GM12878 (cell line): ENCODE measurements at regions not wholly inside any gene's neighbourhood (a gene's known extent, or its start where the extent isn't known, plus 50 kb on each side); places are given as distances from the start of the nearest gene placed in this dataset.

ENCODE experiments used
- FOXK2 ChIP-seq: fragments of 450-650 bp; IDR thresholded peaks from 2 replicates; pipeline ENCODE4 v1.6.1; 2017; ENCODE audit warnings: mild to moderate bottlenecking, moderate library complexity
- POLR2AphosphoS2 ChIP-seq: IDR thresholded peaks from 2 replicates; pipeline ENCODE4 v1.6.1; 2011; ENCODE audit warnings: low read depth, mild to moderate bottlenecking, low read length, improper control_type of control experiment, moderate library complexity
- RAD21 ChIP-seq: IDR thresholded peaks from 2 replicates; pipeline ENCODE4 v1.6.1; 2011; ENCODE audit warnings: mild to moderate bottlenecking, low read depth, low read length, moderate library complexity; ENCODE audit not compliant: insufficient read depth
- SMC3 ChIP-seq: IDR thresholded peaks from 2 replicates; pipeline ENCODE4 v1.6.1; 2011; ENCODE audit warnings: low read length, improper control_type of control experiment, borderline replicate concordance
- TF ChIP-seq, protein P1 (sequence below): IDR thresholded peaks from 2 replicates; pipeline ENCODE4 v1.6.1; 2012; ENCODE audit warnings: low read depth, low read length, improper control_type of control experiment

GRCh38 chr2:109052922-109053321, 63.9 kb upstream of the EDAR start:
- no peak for TF ChIP-seq RAD21
- TF ChIP-seq SMC3: no peak
- no peak for TF ChIP-seq POLR2AphosphoS2
- TF ChIP-seq, protein P1, sequence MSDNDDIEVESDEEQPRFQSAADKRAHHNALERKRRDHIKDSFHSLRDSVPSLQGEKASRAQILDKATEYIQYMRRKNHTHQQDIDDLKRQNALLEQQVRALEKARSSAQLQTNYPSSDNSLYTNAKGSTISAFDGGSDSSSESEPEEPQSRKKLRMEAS: no peak
- TF ChIP-seq FOXK2: no peak
